HG03159 (cell line): ENCODE measurements at regions not wholly inside any gene's neighbourhood (a gene's known extent, or its start where the extent isn't known, plus 50 kb on each side); places are given as distances from the start of the nearest gene placed in this dataset.
"Not testable (repeated sequence)": the region's sequence is repeated elsewhere in the genome, so short reads cannot be mapped to it uniquely, and the experiment has no call there.

Experiments used
- ATAC-seq: cut with Tn5 transposase; IDR thresholded peaks from one replicate; pipeline ENCODE4 v1.9.1; 2021; ENCODE audit warnings: mild to moderate bottlenecking, moderate library complexity; ENCODE audit not compliant: unreplicated experiment

- no peak for ATAC-seq
Observed at GRCh38 chr14:89056394-89056793, 231.9 kb downstream of the TTC8 start.

- no peak for ATAC-seq
Observed at GRCh38 chr14:89058697-89059096, 234.2 kb downstream of the TTC8 start.

- ATAC-seq = no peak
Observed at GRCh38 chr14:89060191-89060590, 235.7 kb downstream of the TTC8 start.

- ATAC-seq = no peak
Observed at GRCh38 chr14:89061696-89062095, 237.2 kb downstream of the TTC8 start.

GRCh38 chr14:89065879-89066278 lies 241.4 kb downstream of the TTC8 start:
- no peak for ATAC-seq

- ATAC-seq = no peak
Observed at GRCh38 chr14:89067293-89067972, 243.0 kb downstream of the TTC8 start.

GRCh38 chr14:89078021-89078795 lies 253.8 kb downstream of the TTC8 start:
- no peak for ATAC-seq

GRCh38 chr14:89085231-89085731 lies 260.8 kb downstream of the TTC8 start:
- no peak for ATAC-seq

GRCh38 chr14:89085737-89086382 lies 261.4 kb downstream of the TTC8 start:
- ATAC-seq = no peak

GRCh38 chr14:89088530-89088929 lies 264.1 kb downstream of the TTC8 start:
- ATAC-seq = no peak

GRCh38 chr14:89089330-89089729 lies 264.9 kb downstream of the TTC8 start:
- no peak for ATAC-seq

GRCh38 chr14:89091781-89092180 lies 267.3 kb downstream of the TTC8 start:
- no peak for ATAC-seq

GRCh38 chr14:89093083-89093730 lies 268.8 kb downstream of the TTC8 start:
- ATAC-seq = no peak

- ATAC-seq = no peak
Observed at GRCh38 chr14:89095036-89095435, 270.6 kb downstream of the TTC8 start.

- no peak for ATAC-seq
Observed at GRCh38 chr14:89096946-89097345, 272.5 kb downstream of the TTC8 start.

GRCh38 chr14:89098254-89098653 lies 273.8 kb downstream of the TTC8 start:
- ATAC-seq = no peak

GRCh38 chr14:89104171-89104817 lies 279.8 kb downstream of the TTC8 start:
- not testable (repeated sequence) for ATAC-seq

GRCh38 chr14:89104861-89105260 lies 280.4 kb downstream of the TTC8 start:
- not testable (repeated sequence) for ATAC-seq
